NCI-H2227 treated with DMSO at 0.1 percent for 48 hours (cell line): ENCODE measurements at regions not wholly inside any gene's neighbourhood (a gene's known extent, or its start where the extent isn't known, plus 50 kb on each side); places are given as distances from the start of the nearest gene placed in this dataset.

Experiments
- DNase-seq: peaks from one replicate; lab custom pipeline; 2025; lab: John Stamatoyannopoulos, UW

GRCh38 chr2:53610260-53610659, 157.3 kb upstream of the CHAC2 start:
- DNase-seq, result no peak

- DNase-seq, result no peak
Observed at GRCh38 chr2:53609551-53609950, 158.1 kb upstream of the CHAC2 start.

- no peak for DNase-seq
Observed at GRCh38 chr2:53608293-53608692, 159.3 kb upstream of the CHAC2 start.

- peak; percentile 57 for DNase-seq
Observed at GRCh38 chr2:53600815-53601214, 166.8 kb upstream of the CHAC2 start.

GRCh38 chr2:53586733-53587612, 180.6 kb upstream of the CHAC2 start:
- peak; percentile 46 for DNase-seq

GRCh38 chr2:53584986-53585385, 182.6 kb upstream of the CHAC2 start:
- no peak for DNase-seq

GRCh38 chr2:53583583-53583982, 184.0 kb upstream of the CHAC2 start:
- DNase-seq, result no peak

- no peak for DNase-seq
Observed at GRCh38 chr2:53582556-53582955, 185.0 kb upstream of the CHAC2 start.

- no peak for DNase-seq
Observed at GRCh38 chr2:53576166-53576565, 191.4 kb upstream of the CHAC2 start.

- peak; percentile 82 for DNase-seq
Observed at GRCh38 chr2:53575721-53576124, 191.9 kb upstream of the CHAC2 start.

GRCh38 chr2:53572696-53573095, 194.9 kb upstream of the CHAC2 start:
- DNase-seq, result no peak

GRCh38 chr2:53569957-53570727, 197.5 kb upstream of the CHAC2 start:
- no peak for DNase-seq

- DNase-seq, result no peak
Observed at GRCh38 chr2:53568469-53568868, 199.1 kb upstream of the CHAC2 start.

- no peak for DNase-seq
Observed at GRCh38 chr2:53567073-53567472, 200.5 kb upstream of the CHAC2 start.

GRCh38 chr2:53562407-53562806, 205.2 kb upstream of the CHAC2 start:
- no peak for DNase-seq

- DNase-seq, result no peak
Observed at GRCh38 chr2:53561155-53561554, 206.4 kb upstream of the CHAC2 start.

- no peak for DNase-seq
Observed at GRCh38 chr2:53559302-53559966, 208.2 kb upstream of the CHAC2 start.

GRCh38 chr2:53558867-53559266, 208.7 kb upstream of the CHAC2 start:
- no peak for DNase-seq

GRCh38 chr2:53549497-53549896, 218.1 kb upstream of the CHAC2 start:
- DNase-seq, result no peak

- DNase-seq, result no peak
Observed at GRCh38 chr2:53545604-53546003, 222.0 kb upstream of the CHAC2 start.

- no peak for DNase-seq
Observed at GRCh38 chr2:53544871-53545558, 222.6 kb upstream of the CHAC2 start.

- no peak for DNase-seq
Observed at GRCh38 chr2:53543083-53543482, 224.5 kb upstream of the CHAC2 start.
